OCI-LY1 (cell line): ENCODE measurements at regions not wholly inside any gene's neighbourhood (a gene's known extent, or its start where the extent isn't known, plus 50 kb on each side); places are given as distances from the start of the nearest gene placed in this dataset.

Source experiments
- H2AFZ ChIP-seq: fragments of 200-600 bp; sonication (generic), shearing (Covaris generic); 2 replicates; pipeline ENCODE4 v1.6.0; 2014; ENCODE audit warnings: antibody characterized with exemption, mild to moderate bottlenecking, low read length
- H3F3A ChIP-seq: fragments of 200-600 bp; sonication (generic), shearing (Covaris generic); 2 replicates; pipeline ENCODE4 v1.6.0; 2014; ENCODE audit warnings: mild to moderate bottlenecking, antibody characterized with exemption, low read length, moderate library complexity; ENCODE audit not compliant: insufficient read depth
- H3K27ac ChIP-seq: fragments of 200-600 bp; sonication (generic); 2 replicates; pipeline ENCODE4 v1.5.1; 2014; ENCODE audit warnings: low read length, mixed run types, mild to moderate bottlenecking, low read depth; ENCODE audit not compliant: poor library complexity, severe bottlenecking
- H3K27me3 ChIP-seq: fragments of 200-600 bp; sonication (generic); 2 replicates; pipeline ENCODE4 v1.6.0; 2014; ENCODE audit warnings: antibody characterized with exemption, mild to moderate bottlenecking, low read length, moderate library complexity; ENCODE audit not compliant: insufficient read depth
- H3K36me3 ChIP-seq: fragments of 200-600 bp; sonication (generic); 2 replicates; pipeline ENCODE4 v1.6.1; 2014; ENCODE audit warnings: mild to moderate bottlenecking, antibody characterized with exemption, low read length, moderate library complexity, mixed read lengths; ENCODE audit not compliant: insufficient read depth
- H3K4me1 ChIP-seq: fragments of 200-600 bp; sonication (generic); 2 replicates; pipeline ENCODE4 v1.5.1; 2014; ENCODE audit warnings: mild to moderate bottlenecking, low read length, moderate library complexity; ENCODE audit not compliant: insufficient read depth, severe bottlenecking
- H3K4me2 ChIP-seq: fragments of 200-600 bp; sonication (generic), shearing (Covaris generic); 2 replicates; pipeline ENCODE4 v1.6.1; 2014; ENCODE audit warnings: low read length
- H3K4me3 ChIP-seq: fragments of 200-600 bp; sonication (generic); 2 replicates; pipeline ENCODE4 v1.5.1; 2014; ENCODE audit warnings: low read length, low read depth, mild to moderate bottlenecking, mixed read lengths; ENCODE audit not compliant: poor library complexity, severe bottlenecking
- H3K79me2 ChIP-seq: fragments of 200-600 bp; shearing (Covaris generic); 2 replicates; pipeline ENCODE4 v1.6.1; 2016; ENCODE audit warnings: mixed run types, low read length, mixed read lengths; ENCODE audit not compliant: insufficient read depth
- H3K9ac ChIP-seq: fragments of 200-600 bp; sonication (generic), shearing (Covaris generic); 2 replicates; pipeline ENCODE4 v1.6.1; 2014; ENCODE audit warnings: mild to moderate bottlenecking, low read length, mixed read lengths
- H3K9me2 ChIP-seq: fragments of 200-600 bp; sonication (generic), shearing (Covaris generic); 2 replicates; pipeline ENCODE4 v1.6.1; 2014; ENCODE audit warnings: low read depth, mild to moderate bottlenecking, low read length, mixed read lengths
- H3K9me3 ChIP-seq: fragments of 200-600 bp; shearing (Covaris generic); 2 replicates; pipeline ENCODE4 v1.6.1; 2014; ENCODE audit warnings: low read length, mixed read lengths
- H4K20me1 ChIP-seq: fragments of 200-600 bp; sonication (generic), shearing (Covaris generic); 2 replicates; pipeline ENCODE4 v1.6.0; 2016; ENCODE audit warnings: mild to moderate bottlenecking, low read length; ENCODE audit not compliant: insufficient read depth
- CTCF ChIP-seq: fragments of 200-600 bp; sonication (generic), shearing (Covaris generic); IDR thresholded peaks from 2 replicates; pipeline ENCODE4 v1.5.1; 2017; ENCODE audit warnings: mild to moderate bottlenecking, antibody characterized with exemption, low read length, moderate library complexity, mixed read lengths
- EZH2 ChIP-seq: fragments of 200-600 bp; sonication (generic), shearing (Covaris generic); IDR thresholded peaks from 2 replicates; pipeline ENCODE4 v1.8.0; 2017; ENCODE audit warnings: borderline replicate concordance, mixed run types, mild to moderate bottlenecking, antibody characterized with exemption, low read length, moderate library complexity, mixed read lengths

GRCh38 chr4:17320046-17320445 lies 191.8 kb downstream of the QDPR start:
- no peaks in the 10 kb centered on the region for H3K4me1 ChIP-seq
- no peak overlapping the region for H3K4me2 ChIP-seq
- H3K27ac ChIP-seq: no peak overlapping the region
- TF ChIP-seq CTCF: no peak
- TF ChIP-seq EZH2: no peak
- H3K9me2 ChIP-seq: no peaks in the 10 kb centered on the region
- H2AFZ ChIP-seq: no peak overlapping the region
- no peaks in the 10 kb centered on the region for H3K36me3 ChIP-seq
- H3K9ac ChIP-seq: no peak overlapping the region
- H4K20me1 ChIP-seq: no peaks in the 10 kb centered on the region
- no peaks in the 10 kb centered on the region for H3K79me2 ChIP-seq
- H3K9me3 ChIP-seq: no peaks in the 10 kb centered on the region
- H3K4me3 ChIP-seq: no peak overlapping the region
- H3F3A ChIP-seq: no peaks in the 10 kb centered on the region
- no peaks in the 10 kb centered on the region for H3K27me3 ChIP-seq

- Histone ChIP-seq H3K27me3 (no peaks in the 10 kb centered on the region), H3K4me3 (no peak overlapping the region), H3F3A (no peaks in the 10 kb centered on the region), H2AFZ (no peak overlapping the region), H4K20me1 (no peaks in the 10 kb centered on the region), H3K9me3 (no peaks in the 10 kb centered on the region), H3K4me2 (no peak overlapping the region), H3K4me1 (no peaks in the 10 kb centered on the region), H3K79me2 (no peaks in the 10 kb centered on the region), H3K36me3 (no peaks in the 10 kb centered on the region), H3K9ac (no peak overlapping the region), H3K9me2 (no peaks in the 10 kb centered on the region), H3K27ac (no peak overlapping the region)
- TF ChIP-seq EZH2 (no peak), CTCF (no peak)
Observed at GRCh38 chr4:17317526-17317925, 194.4 kb downstream of the QDPR start.

GRCh38 chr4:17316566-17316965 lies 195.3 kb downstream of the QDPR start:
- TF ChIP-seq EZH2 (no peak), CTCF (no peak)
- Histone ChIP-seq H3K4me2 (no peak overlapping the region), H3K4me1 (no peaks in the 10 kb centered on the region), H3K9ac (no peak overlapping the region), H3K27me3 (no peaks in the 10 kb centered on the region), H3F3A (no peaks in the 10 kb centered on the region), H3K9me3 (no peaks in the 10 kb centered on the region), H3K27ac (no peak overlapping the region), H3K4me3 (no peak overlapping the region), H3K79me2 (no peaks in the 10 kb centered on the region), H4K20me1 (no peaks in the 10 kb centered on the region), H3K36me3 (no peaks in the 10 kb centered on the region), H2AFZ (no peak overlapping the region), H3K9me2 (no peaks in the 10 kb centered on the region)
